H9 (cell line): ENCODE measurements at regions not wholly inside any gene's neighbourhood (a gene's known extent, or its start where the extent isn't known, plus 50 kb on each side); places are given as distances from the start of the nearest gene placed in this dataset.

Experiments used
- DNase-seq: peaks from one replicate; pipeline ENCODE4 v3.0.0-alpha.2; 2017
- H2AFZ ChIP-seq: one replicate; pipeline ENCODE4 v1.6.1; 2013; ENCODE audit warnings: mild to moderate bottlenecking, low read length, control low read depth, moderate library complexity
- H2AK5ac ChIP-seq: 2 replicates; pipeline ENCODE4 v1.6.1; 2013; ENCODE audit warnings: low read length, control low read depth, mixed read lengths; ENCODE audit not compliant: insufficient read length
- H2BK120ac ChIP-seq: one replicate; pipeline ENCODE4 v1.6.1; 2013; ENCODE audit warnings: low read depth, mild to moderate bottlenecking, low read length, control low read depth, inconsistent platforms; ENCODE audit not compliant: poor library complexity, severe bottlenecking
- H2BK12ac ChIP-seq: 2 replicates; pipeline ENCODE4 v1.6.1; 2013; ENCODE audit warnings: low read length, control low read depth, mixed read lengths, low read depth; ENCODE audit not compliant: insufficient read length
- H2BK15ac ChIP-seq: 2 replicates; pipeline ENCODE4 v1.6.1; 2013; ENCODE audit warnings: low read depth, low read length, control low read depth
- H2BK20ac ChIP-seq: one replicate; pipeline ENCODE4 v1.6.1; 2013; ENCODE audit warnings: low read depth, mild to moderate bottlenecking, low read length, control low read depth, inconsistent platforms; ENCODE audit not compliant: poor library complexity, severe bottlenecking
- H2BK5ac ChIP-seq: 2 replicates; pipeline ENCODE4 v1.6.1; 2013; ENCODE audit warnings: low read length, control low read depth, mixed read lengths; ENCODE audit not compliant: insufficient read length
- H3K14ac ChIP-seq: 2 replicates; pipeline ENCODE4 v1.6.1; 2013; ENCODE audit warnings: low read length, control low read depth; ENCODE audit not compliant: insufficient read depth
- H3K18ac ChIP-seq: 2 replicates; pipeline ENCODE4 v1.6.1; 2013; ENCODE audit warnings: low read depth, mild to moderate bottlenecking, mixed read lengths, low read length, control low read depth; ENCODE audit not compliant: insufficient read length
- H3K23ac ChIP-seq: 2 replicates; pipeline ENCODE4 v1.6.1; 2013; ENCODE audit warnings: low read length, control low read depth, mixed read lengths, low read depth; ENCODE audit not compliant: insufficient read length
- H3K23me2 ChIP-seq: 2 replicates; pipeline ENCODE4 v1.6.1; 2013; ENCODE audit warnings: low read depth, mild to moderate bottlenecking, mixed read lengths, low read length, control low read depth; ENCODE audit not compliant: insufficient read length, poor library complexity, severe bottlenecking
- H3K27ac ChIP-seq: 2 replicates; pipeline ENCODE4 v1.5.1; 2013; ENCODE audit warnings: low read length, control low read depth, mixed read lengths, low read depth; ENCODE audit not compliant: insufficient read length
- H3K27me3 ChIP-seq: 2 replicates; pipeline ENCODE4 v1.6.1; 2013; ENCODE audit warnings: low read length, control low read depth, inconsistent platforms; ENCODE audit not compliant: insufficient read depth
- H3K4ac ChIP-seq: 2 replicates; pipeline ENCODE4 v1.6.1; 2013; ENCODE audit warnings: low read depth, mild to moderate bottlenecking, control low read depth, inconsistent platforms, low read length, moderate library complexity
- H3K4me1 ChIP-seq: 2 replicates; pipeline ENCODE4 v1.6.1; 2013; ENCODE audit warnings: low read length, control low read depth, inconsistent platforms; ENCODE audit not compliant: insufficient read depth
- H3K4me2 ChIP-seq: 2 replicates; pipeline ENCODE4 v1.6.1; 2013; ENCODE audit warnings: low read length, control low read depth, mixed read lengths; ENCODE audit not compliant: insufficient read length, insufficient read depth
- H3K56ac ChIP-seq: 2 replicates; pipeline ENCODE4 v1.6.1; 2013; ENCODE audit warnings: low read depth, mild to moderate bottlenecking, mixed read lengths, low read length, control low read depth; ENCODE audit not compliant: insufficient read length
- H3K79me1 ChIP-seq: 2 replicates; pipeline ENCODE4 v1.6.1; 2013; ENCODE audit warnings: low read depth, mild to moderate bottlenecking, moderate library complexity, low read length, control low read depth, inconsistent platforms; ENCODE audit not compliant: insufficient read depth, poor library complexity, severe bottlenecking
- H3K79me2 ChIP-seq: 2 replicates; pipeline ENCODE4 v1.6.1; 2013; ENCODE audit warnings: low read length, control low read depth, inconsistent platforms; ENCODE audit not compliant: insufficient read depth
- H3K9ac ChIP-seq: 2 replicates; pipeline ENCODE4 v1.6.1; 2013; ENCODE audit warnings: low read length, control low read depth, mixed read lengths; ENCODE audit not compliant: insufficient read length; ENCODE audit errors: extremely low read depth
- H3K9me3 ChIP-seq: one replicate; pipeline ENCODE4 v1.6.1; 2013; ENCODE audit warnings: low read depth, low read length, inconsistent platforms; ENCODE audit not compliant: control insufficient read depth
- H3T11ph ChIP-seq: one replicate; pipeline ENCODE4 v1.6.1; 2013; ENCODE audit warnings: mild to moderate bottlenecking, low read length, control low read depth, inconsistent platforms
- H4K20me1 ChIP-seq: one replicate; pipeline ENCODE4 v1.6.1; 2013; ENCODE audit not compliant: control insufficient read depth, insufficient read length, insufficient read depth
- H4K5ac ChIP-seq: 2 replicates; pipeline ENCODE4 v1.6.1; 2013; ENCODE audit warnings: low read depth, mild to moderate bottlenecking, mixed read lengths, low read length, control low read depth; ENCODE audit not compliant: insufficient read length
- H4K8ac ChIP-seq: replicated peaks from 2 replicates; pipeline ENCODE4 v1.6.1; 2013; ENCODE audit warnings: low read length, control low read depth, mixed read lengths, low read depth; ENCODE audit not compliant: insufficient read length
- H4K91ac ChIP-seq: 2 replicates; pipeline ENCODE4 v1.6.1; 2013; ENCODE audit warnings: low read depth, mild to moderate bottlenecking, moderate library complexity, mixed read lengths, low read length, control low read depth; ENCODE audit not compliant: insufficient read length
- H3K27ac Mint-ChIP-seq, 3 experiments: 2 replicates in 2 of 3; 3 replicates in 1 of 3; pipeline ENCODE4 v1.8.0; 2020 to 2021; ENCODE audit warnings: mixed read lengths in 3 of 3, mild to moderate bottlenecking in 1 of 3, moderate library complexity in 1 of 3
- H3K27me3 Mint-ChIP-seq: 2 replicates; pipeline ENCODE4 v1.8.0; 2021; ENCODE audit warnings: low read depth, mild to moderate bottlenecking, moderate library complexity, mixed read lengths
- H3K36me3 Mint-ChIP-seq, 3 experiments: 2 replicates in 2 of 3; 3 replicates in 1 of 3; pipeline ENCODE4 v1.8.0; 2020 to 2021; ENCODE audit warnings: low read depth in 3 of 3, mixed read lengths in 3 of 3; ENCODE audit not compliant: insufficient read depth in 1 of 3
- H3K4me1 Mint-ChIP-seq, 2 experiments: 2 replicates each; pipeline ENCODE4 v1.8.0; 2020; ENCODE audit warnings: mixed read lengths in 2 of 2
- H3K4me3 Mint-ChIP-seq, 2 experiments: 2 replicates in 1 of 2; 3 replicates in 1 of 2; pipeline ENCODE4 v1.8.0; 2020 to 2021; ENCODE audit warnings: mild to moderate bottlenecking in 2 of 2, mixed read lengths in 2 of 2, moderate library complexity in 1 of 2
- H3K9me3 Mint-ChIP-seq, 2 experiments: 2 replicates in 1 of 2; 3 replicates in 1 of 2; pipeline ENCODE4 v1.8.0; 2020; ENCODE audit warnings: mild to moderate bottlenecking in 2 of 2, mixed read lengths in 2 of 2, moderate library complexity in 1 of 2
- WGBS: extraction: QIAGEN DNeasy Blood & Tissue Kit; methylation state at CpG from one replicate; pipeline ENCODE4 v1.1.7; 2013; ENCODE audit warnings: missing lambda C conversion rate, low lambda C conversion rate, mixed read lengths; ENCODE audit not compliant: insufficient read length; ENCODE audit errors: extremely low coverage; 5-methylcytosine and 5-hydroxymethylcytosine counted together
- TF ChIP-seq, protein P1 (sequence below): fragments of 200-600 bp; sonication (generic); conservative IDR thresholded peaks from 3 replicates; pipeline ENCODE4 v1.8.0; 2021; ENCODE audit warnings: antibody characterized with exemption, mild to moderate bottlenecking

GRCh38 chr13:88817560-88817959 is 1146.4 kb downstream of the SLITRK5 start:
- Histone ChIP-seq H3K4ac (no peak overlapping the region), H3T11ph (no peak overlapping the region), H2BK120ac (no peak overlapping the region), H3K9me3 (no peaks in the 10 kb centered on the region), H3K4me1 (no peaks in the 10 kb centered on the region), H3K23me2 (no peaks in the 10 kb centered on the region), H2BK5ac (no peak overlapping the region), H2BK12ac (no peak overlapping the region), H4K8ac (no peak overlapping the region), H3K79me1 (no peaks in the 10 kb centered on the region), H3K27me3 (no peaks in the 10 kb centered on the region), H3K9ac (no peak overlapping the region), H2BK20ac (no peak overlapping the region), H3K18ac (no peak overlapping the region), H3K23ac (no peak overlapping the region), H3K27ac (no peak overlapping the region), H3K14ac (no peak overlapping the region), H4K91ac (no peak overlapping the region), H3K56ac (no peak overlapping the region), H4K5ac (no peak overlapping the region), H3K79me2 (no peaks in the 10 kb centered on the region), H2BK15ac (no peak overlapping the region), H2AFZ (no peak overlapping the region), H4K20me1 (no peaks in the 10 kb centered on the region), H2AK5ac (no peak overlapping the region), H3K4me2 (no peak overlapping the region)
- H3K4me1 Mint-ChIP-seq: no peaks in the 10 kb centered on the region
- H3K27ac Mint-ChIP-seq: no peak overlapping the region
- H3K36me3 Mint-ChIP-seq: peaks cover 0 to 3% (median 0%) of the 10 kb centered on the region in 3 experiments; a peak in 3 of 7 replicates
- peaks cover 4% of the 10 kb centered on the region in 2 experiments; a peak in 3 of 5 replicates for H3K9me3 Mint-ChIP-seq
- H3K27me3 Mint-ChIP-seq: no peaks in the 10 kb centered on the region
- no CpG with 5 or more reads among the region's 2 CpGs for WGBS
- H3K4me3 Mint-ChIP-seq: no peak overlapping the region
- TF ChIP-seq, protein P1, sequence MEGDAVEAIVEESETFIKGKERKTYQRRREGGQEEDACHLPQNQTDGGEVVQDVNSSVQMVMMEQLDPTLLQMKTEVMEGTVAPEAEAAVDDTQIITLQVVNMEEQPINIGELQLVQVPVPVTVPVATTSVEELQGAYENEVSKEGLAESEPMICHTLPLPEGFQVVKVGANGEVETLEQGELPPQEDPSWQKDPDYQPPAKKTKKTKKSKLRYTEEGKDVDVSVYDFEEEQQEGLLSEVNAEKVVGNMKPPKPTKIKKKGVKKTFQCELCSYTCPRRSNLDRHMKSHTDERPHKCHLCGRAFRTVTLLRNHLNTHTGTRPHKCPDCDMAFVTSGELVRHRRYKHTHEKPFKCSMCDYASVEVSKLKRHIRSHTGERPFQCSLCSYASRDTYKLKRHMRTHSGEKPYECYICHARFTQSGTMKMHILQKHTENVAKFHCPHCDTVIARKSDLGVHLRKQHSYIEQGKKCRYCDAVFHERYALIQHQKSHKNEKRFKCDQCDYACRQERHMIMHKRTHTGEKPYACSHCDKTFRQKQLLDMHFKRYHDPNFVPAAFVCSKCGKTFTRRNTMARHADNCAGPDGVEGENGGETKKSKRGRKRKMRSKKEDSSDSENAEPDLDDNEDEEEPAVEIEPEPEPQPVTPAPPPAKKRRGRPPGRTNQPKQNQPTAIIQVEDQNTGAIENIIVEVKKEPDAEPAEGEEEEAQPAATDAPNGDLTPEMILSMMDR: no peak
- no peak for DNase-seq
